ENCODE measurements at regions not wholly inside any gene's neighbourhood (a gene's known extent, or its start where the extent isn't known, plus 50 kb on each side); places are given as distances from the start of the nearest gene placed in this dataset.

GRCh38 chr13:47351798-47352197 is 454.9 kb upstream of the HTR2A start:
- no peak overlapping the region for H3K27ac Mint-ChIP-seq
- ChIA-PET CTCF (no interaction called here), POLR2A (interaction anchor here (0.6 kb wide), 1 partner anchor 45 kb away, joined by 3 read pairs; no protein-coding TSS in a partner anchor)
- no peaks in the 10 kb centered on the region for H3K36me3 Mint-ChIP-seq (ENCODE audit: low read depth)
- H3K27me3 Mint-ChIP-seq = no peaks in the 10 kb centered on the region
- TF ChIP-seq CTCF (IDR thresholded peaks at IDR 0.05) = no peak
- DNase-seq = no peak
- no peaks in the 10 kb centered on the region for H3K9me3 Mint-ChIP-seq
- no peak for ATAC-seq
- intact Hi-C loops (cut with micrococcal nuclease) = no loop called here
- no peak overlapping the region for H3K4me3 Mint-ChIP-seq
- no peaks in the 10 kb centered on the region for H3K4me1 Mint-ChIP-seq (ENCODE audit: low read depth)

- ChIA-PET CTCF (no interaction called here), POLR2A (no interaction called here)
- Mint-ChIP-seq H3K36me3 (ENCODE audit: low read depth) (no peaks in the 10 kb centered on the region), H3K9me3 (no peaks in the 10 kb centered on the region), H3K27ac (no peak overlapping the region), H3K27me3 (no peaks in the 10 kb centered on the region), H3K4me1 (ENCODE audit: low read depth) (no peaks in the 10 kb centered on the region), H3K4me3 (no peak overlapping the region)
- intact Hi-C loops (cut with micrococcal nuclease) = no loop called here
- no peak for DNase-seq
- ATAC-seq = no peak
- no peak for TF ChIP-seq CTCF (IDR thresholded peaks at IDR 0.05)
Measured at GRCh38 chr13:47350334-47351124, 453.7 kb upstream of the HTR2A start.

GRCh38 chr13:47349211-47349610 is 452.4 kb upstream of the HTR2A start:
- Mint-ChIP-seq H3K27me3 (no peaks in the 10 kb centered on the region), H3K4me3 (no peak overlapping the region), H3K9me3 (peaks cover 7% of the 10 kb centered on the region), H3K4me1 (ENCODE audit: low read depth) (no peaks in the 10 kb centered on the region), H3K36me3 (ENCODE audit: low read depth) (no peaks in the 10 kb centered on the region), H3K27ac (no peak overlapping the region)
- no peak for ATAC-seq
- intact Hi-C loops (cut with micrococcal nuclease) = no loop called here
- CTCF ChIA-PET = no interaction called here
- DNase-seq = no peak
- no peak for TF ChIP-seq CTCF (IDR thresholded peaks at IDR 0.05)
- POLR2A ChIA-PET = no interaction called here

GRCh38 chr13:47337781-47338507 is 441.1 kb upstream of the HTR2A start:
- Mint-ChIP-seq H3K9me3 (peaks cover 11% of the 10 kb centered on the region), H3K27me3 (no peaks in the 10 kb centered on the region), H3K4me3 (no peak overlapping the region), H3K27ac (no peak overlapping the region), H3K36me3 (ENCODE audit: low read depth) (no peaks in the 10 kb centered on the region), H3K4me1 (ENCODE audit: low read depth) (no peaks in the 10 kb centered on the region)
- intact Hi-C loops (cut with micrococcal nuclease) = no loop called here
- ChIA-PET CTCF (no interaction called here), POLR2A (no interaction called here)
- DNase-seq = no peak
- ATAC-seq = no peak
- TF ChIP-seq CTCF (IDR thresholded peaks at IDR 0.05) = no peak

- ATAC-seq (no peak), DNase-seq (no peak)
- no peak for TF ChIP-seq CTCF (IDR thresholded peaks at IDR 0.05)
- Mint-ChIP-seq H3K4me3 (no peak overlapping the region), H3K27me3 (no peaks in the 10 kb centered on the region), H3K27ac (no peak overlapping the region), H3K36me3 (ENCODE audit: low read depth) (no peaks in the 10 kb centered on the region), H3K9me3 (peaks cover 7% of the 10 kb centered on the region), H3K4me1 (ENCODE audit: low read depth) (no peaks in the 10 kb centered on the region)
- POLR2A ChIA-PET = no interaction called here
- intact Hi-C loops (cut with micrococcal nuclease) = no loop called here
- CTCF ChIA-PET = no interaction called here
Measured at GRCh38 chr13:47334173-47334572, 437.3 kb upstream of the HTR2A start.
